HG02870 (cell line): ENCODE measurements at regions not wholly inside any gene's neighbourhood (a gene's known extent, or its start where the extent isn't known, plus 50 kb on each side); places are given as distances from the start of the nearest gene placed in this dataset.
"Not testable (repeated sequence)": the region's sequence is repeated elsewhere in the genome, so short reads cannot be mapped to it uniquely, and the experiment has no call there.

Experiments
- ATAC-seq: cut with Tn5 transposase; IDR thresholded peaks from one replicate; pipeline ENCODE4 v1.9.1; 2021; ENCODE audit warnings: mild to moderate bottlenecking, moderate library complexity; ENCODE audit not compliant: unreplicated experiment

DNA sequence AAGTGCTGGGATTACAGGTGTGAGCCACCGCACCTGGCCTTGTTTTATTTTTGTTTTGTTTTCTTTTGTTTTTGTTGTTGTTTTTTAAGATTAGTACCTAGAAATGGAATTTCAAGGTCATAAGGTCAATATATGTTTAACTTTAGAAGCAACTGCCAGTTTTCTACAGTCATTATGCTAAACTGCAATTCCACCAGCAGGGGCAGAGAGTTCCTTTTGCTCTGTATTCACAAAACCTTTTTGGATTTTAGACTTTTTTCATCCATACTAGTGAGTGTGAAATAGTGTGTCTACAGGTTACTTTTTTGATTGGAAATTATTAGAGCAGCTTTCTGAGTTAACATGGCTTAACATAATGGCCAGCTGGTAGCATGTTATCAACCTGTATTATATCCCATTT is 580.6 kb downstream of the TRIML1 start:
- no peak for ATAC-seq

GRCh38 chr4:188722911-188723310 is 583.7 kb downstream of the TRIML1 start:
- no peak for ATAC-seq

DNA sequence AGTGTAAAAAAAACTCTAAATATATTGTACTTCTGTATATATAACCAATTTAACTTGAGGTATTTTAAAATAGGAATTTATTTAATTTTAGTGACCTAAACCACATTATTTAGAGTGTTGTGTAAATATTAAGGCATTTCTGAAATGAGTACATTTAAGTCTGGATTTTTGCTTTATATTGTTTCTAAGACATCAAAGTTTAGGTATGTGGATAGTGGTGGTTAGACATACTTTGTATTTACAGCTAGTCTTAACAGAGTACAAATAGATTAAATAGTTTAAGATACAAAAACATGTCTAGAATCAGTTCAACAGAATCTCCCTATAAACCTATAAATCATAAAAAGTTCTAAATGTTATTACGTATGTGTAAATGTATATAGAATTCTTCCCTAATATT is 588.5 kb downstream of the TRIML1 start:
- no peak for ATAC-seq

GRCh38 chr4:188728359-188728758 is 589.1 kb downstream of the TRIML1 start:
- no peak for ATAC-seq

GRCh38 chr4:188732131-188732530 is 592.9 kb downstream of the TRIML1 start:
- ATAC-seq: no peak

DNA sequence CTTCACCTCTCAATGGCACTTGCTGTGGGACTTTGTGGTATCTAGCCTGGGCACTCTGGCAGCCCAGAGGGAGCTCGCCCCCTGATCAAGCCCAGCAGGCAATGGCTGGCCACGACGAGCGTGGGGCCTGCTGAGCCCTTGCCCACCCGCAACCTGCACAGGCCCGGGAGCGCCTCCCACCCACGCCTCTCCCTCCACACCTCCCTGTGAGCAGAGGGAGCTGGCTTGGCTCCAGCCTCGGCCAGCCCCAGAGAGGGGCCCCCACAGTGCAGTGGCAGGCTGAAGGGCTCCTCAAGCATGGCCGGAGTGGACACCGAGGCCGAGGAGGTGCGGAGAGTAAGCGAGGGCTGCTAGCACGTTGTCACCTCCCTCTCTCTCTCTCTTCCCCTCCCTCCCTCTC is 595.8 kb downstream of the TRIML1 start:
- ATAC-seq: no peak

DNA sequence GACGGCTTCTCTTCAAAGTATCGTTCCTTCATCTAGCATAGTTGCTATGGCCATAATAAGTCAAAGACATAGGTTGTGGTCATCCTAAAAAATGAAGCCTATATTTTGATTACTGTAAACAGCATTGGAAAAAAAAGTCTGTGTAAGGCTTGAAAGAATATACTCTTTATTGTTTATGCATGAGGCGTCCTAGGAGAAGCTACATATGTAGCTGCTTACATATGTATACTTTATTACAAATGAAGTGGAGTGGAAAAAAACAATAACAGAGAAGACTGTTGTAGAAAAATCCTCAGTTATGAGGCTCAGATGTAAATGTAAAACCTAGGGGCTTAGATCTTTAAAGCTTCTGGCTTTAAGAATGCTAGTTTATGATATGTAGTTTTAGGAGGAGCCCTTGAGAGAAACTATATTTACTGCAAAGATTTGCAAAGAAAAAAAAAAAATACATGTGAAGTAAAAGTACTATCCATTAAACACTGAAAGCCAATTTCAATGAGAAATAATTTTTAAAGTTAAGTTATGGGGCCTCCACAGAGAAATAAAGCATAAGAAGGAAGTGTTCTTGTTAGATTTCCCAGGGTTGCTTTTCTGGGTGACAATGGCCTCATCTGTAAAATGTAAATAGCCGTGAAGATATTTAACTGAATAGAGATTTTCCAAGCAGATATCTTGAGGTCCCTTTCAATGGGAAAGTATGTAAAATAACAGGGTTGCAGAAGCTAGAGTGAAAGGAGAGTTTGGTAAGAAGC is 598.2 kb downstream of the TRIML1 start:
- no peak for ATAC-seq

- not testable (repeated sequence) for ATAC-seq
Measured at GRCh38 chr4:188738290-188738689, 599.0 kb downstream of the TRIML1 start.

DNA sequence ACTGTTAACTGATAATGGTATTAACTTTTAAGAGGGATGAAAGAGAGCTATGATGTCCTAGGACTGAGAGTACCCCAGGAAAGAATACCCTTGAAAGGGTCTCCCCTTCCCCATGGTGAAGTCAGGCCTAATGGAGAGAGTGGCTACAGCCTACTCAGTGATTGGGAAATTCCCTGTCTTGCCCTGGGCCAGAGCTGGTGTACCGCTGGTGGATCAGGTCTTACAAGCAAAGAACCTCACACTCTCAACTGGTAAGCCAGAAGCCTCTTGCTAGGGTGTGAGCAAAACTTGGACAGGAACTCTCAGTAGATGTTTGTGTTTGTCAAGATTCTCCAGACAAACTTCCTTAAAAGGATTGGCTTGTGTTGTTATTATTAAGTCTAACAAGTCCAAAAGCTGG is 600.9 kb downstream of the TRIML1 start:
- peak; percentile 49 for ATAC-seq

GRCh38 chr4:188740791-188741190 is 601.5 kb downstream of the TRIML1 start:
- ATAC-seq: not testable (repeated sequence)

DNA sequence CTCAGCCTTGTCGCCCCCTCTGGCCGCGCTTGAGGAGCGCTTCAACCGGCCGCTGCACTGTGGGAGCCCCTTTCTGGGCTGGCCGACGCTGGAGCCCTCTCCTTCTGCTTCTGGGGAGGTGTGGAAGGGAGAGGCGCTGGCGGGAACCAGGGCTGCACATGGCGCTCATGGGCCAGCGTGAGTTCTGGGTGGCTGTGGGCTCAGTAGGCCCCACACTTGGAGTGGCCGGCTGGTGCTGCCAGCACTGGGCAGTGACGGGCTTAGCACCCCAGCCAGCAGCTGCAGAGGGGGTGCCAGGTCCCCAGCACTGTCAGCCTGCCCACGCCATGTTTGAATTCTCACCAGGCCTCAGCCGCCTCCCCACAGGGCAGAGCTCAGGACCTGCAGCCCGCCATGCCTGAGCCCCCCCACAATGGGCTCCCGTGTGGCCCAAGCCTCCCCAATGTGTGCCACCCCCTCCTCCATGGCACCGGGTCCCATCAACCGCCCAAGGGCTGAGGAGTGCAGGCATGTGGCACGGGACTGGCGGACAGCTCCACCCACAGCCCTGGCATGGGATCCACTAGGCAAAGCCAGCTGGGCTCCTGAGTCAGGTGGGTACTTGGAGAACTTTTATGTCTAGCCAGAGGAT is 615.2 kb downstream of the TRIML1 start:
- no peak for ATAC-seq

GRCh38 chr4:188767496-188767895 is 628.3 kb downstream of the TRIML1 start:
- ATAC-seq: no peak

DNA sequence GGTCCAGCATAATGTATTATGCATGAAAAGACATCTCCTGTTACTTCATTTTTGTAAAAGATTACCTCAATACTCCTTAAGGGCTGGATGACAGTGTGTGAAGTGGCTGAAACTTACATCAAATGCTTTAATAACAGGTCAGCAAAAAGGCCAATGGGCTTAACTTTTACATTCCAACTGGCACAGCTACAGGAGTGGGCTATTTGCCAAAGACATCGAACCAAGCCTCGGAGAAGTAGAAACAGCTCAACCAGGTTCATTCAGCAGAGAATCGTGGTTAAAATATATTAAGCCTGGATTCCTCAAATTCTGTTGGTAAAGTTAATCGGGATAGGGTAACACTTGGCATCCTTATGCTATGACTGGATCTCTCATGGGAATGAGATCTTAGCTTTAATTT is 639.7 kb downstream of the TRIML1 start:
- no peak for ATAC-seq

- no peak for ATAC-seq
Measured at GRCh38 chr4:188779581-188779980, 640.3 kb downstream of the TRIML1 start.

DNA sequence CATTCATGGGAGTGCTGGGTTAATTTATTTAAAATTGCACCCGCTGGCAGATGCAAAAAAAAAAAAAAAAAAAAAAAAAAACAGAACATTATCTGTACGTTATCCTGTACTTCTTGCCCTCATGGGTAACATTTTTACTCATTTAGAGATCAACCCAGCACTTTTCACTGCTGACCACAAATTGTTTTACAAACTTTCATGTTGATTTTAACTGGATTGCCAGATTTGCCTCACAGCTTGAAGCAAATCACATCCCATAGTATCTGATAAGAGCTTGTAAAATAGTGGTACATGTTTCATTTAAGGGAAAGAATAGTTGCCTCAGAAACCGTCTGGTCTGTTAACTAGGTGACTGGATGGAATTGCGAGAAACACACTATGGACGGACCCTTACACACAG is 640.8 kb downstream of the TRIML1 start:
- no peak for ATAC-seq

DNA sequence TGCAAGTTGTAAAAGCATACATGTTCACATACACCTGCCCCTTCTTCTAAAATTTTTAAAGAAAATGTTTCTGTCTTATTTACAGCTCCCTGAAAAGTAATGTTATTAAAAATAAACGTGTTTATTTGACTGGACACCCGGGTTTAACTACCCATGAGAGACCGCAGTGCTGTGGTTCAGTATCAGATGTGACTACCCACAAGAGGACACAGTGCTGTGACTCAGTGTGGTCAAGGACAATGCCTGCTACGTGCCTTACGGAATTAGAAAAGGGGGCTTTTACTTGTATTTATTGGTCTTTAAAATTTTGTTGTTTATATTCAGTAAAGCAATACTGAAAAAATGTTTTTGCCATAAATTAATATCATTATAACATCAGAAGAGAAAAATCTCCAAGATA is 641.4 kb downstream of the TRIML1 start:
- no peak for ATAC-seq

GRCh38 chr4:188781655-188782054 is 642.4 kb downstream of the TRIML1 start:
- ATAC-seq: no peak

DNA sequence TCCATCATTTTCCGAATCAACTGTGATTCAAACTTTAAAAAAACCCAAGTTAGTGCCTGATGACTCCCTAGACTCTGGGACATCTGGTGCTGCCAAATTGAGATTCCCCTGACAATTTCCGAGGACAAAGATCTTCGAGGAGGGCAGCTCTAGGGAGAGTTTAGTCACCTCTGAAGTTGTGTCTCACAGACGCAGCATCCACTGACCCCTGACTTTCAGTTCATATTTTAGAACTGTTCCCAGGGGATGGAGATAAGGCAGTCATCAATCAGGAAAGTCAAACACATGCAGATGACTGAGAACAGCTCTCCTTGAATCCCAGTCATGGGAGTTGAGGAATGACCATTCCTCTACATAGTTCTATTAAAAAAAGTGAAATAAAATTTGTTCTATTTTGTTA is 643.9 kb downstream of the TRIML1 start:
- no peak for ATAC-seq

- ATAC-seq: no peak
Measured at GRCh38 chr4:188783606-188784160, 644.4 kb downstream of the TRIML1 start.

- not testable (repeated sequence) for ATAC-seq
Measured at GRCh38 chr4:188796600-188796999, 657.4 kb downstream of the TRIML1 start.

- not testable (repeated sequence) for ATAC-seq
Measured at GRCh38 chr4:188797011-188797410, 657.8 kb downstream of the TRIML1 start.

DNA sequence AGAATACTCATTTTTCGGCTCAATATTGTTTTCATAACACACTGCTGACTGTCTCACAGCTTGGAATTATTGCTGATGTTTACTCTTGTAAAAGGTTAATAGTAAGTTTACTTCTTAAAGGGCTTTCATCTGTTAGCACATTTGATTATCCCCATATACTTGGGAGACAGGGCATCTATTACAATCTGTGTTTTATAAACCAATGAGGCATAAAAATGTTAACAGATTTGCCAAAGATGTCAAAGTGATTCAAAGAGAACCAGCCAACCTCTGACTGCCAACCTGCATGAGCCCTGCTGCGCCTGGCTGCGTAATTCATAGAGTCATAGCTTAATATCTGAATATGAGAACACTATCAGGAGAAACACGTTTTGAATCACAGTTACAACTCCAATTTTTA is 665.6 kb downstream of the TRIML1 start:
- no peak for ATAC-seq
